ENCODE measurements at regions not wholly inside any gene's neighbourhood (a gene's known extent, or its start where the extent isn't known, plus 50 kb on each side); places are given as distances from the start of the nearest gene placed in this dataset.

GRCh38 chr5:168030912-168031311, 260.5 kb upstream of the WWC1 start:
- H3K27me3 ChIP-seq (ENCODE audit: control insufficient read depth, insufficient read depth, low read length) = no peaks in the 10 kb centered on the region
- no peak overlapping the region for H3K4me3 ChIP-seq (ENCODE audit: low read depth, low read length)
- no peak for TF ChIP-seq CTCF (IDR thresholded peaks at IDR 0.05; ENCODE audit: insufficient read depth, low read length, severe bottlenecking)
- no peak for DNase-seq (ENCODE audit: low read depth)
- H3K36me3 ChIP-seq (ENCODE audit: control insufficient read depth, insufficient read depth, low read length) = no peaks in the 10 kb centered on the region
- no peak for FAIRE-seq

GRCh38 chr5:168031614-168032013, 259.8 kb upstream of the WWC1 start:
- H3K36me3 ChIP-seq (ENCODE audit: control insufficient read depth, insufficient read depth, low read length) = no peaks in the 10 kb centered on the region
- no peaks in the 10 kb centered on the region for H3K27me3 ChIP-seq (ENCODE audit: control insufficient read depth, insufficient read depth, low read length)
- TF ChIP-seq CTCF (IDR thresholded peaks at IDR 0.05; ENCODE audit: insufficient read depth, low read length, severe bottlenecking) = no peak
- no peak overlapping the region for H3K4me3 ChIP-seq (ENCODE audit: low read depth, low read length)
- FAIRE-seq = no peak
- DNase-seq (ENCODE audit: low read depth) = no peak

- no peak for FAIRE-seq
- no peak for DNase-seq (ENCODE audit: low read depth)
- Histone ChIP-seq H3K4me3 (ENCODE audit: low read depth, low read length) (no peak overlapping the region), H3K27me3 (ENCODE audit: control insufficient read depth, insufficient read depth, low read length) (no peaks in the 10 kb centered on the region), H3K36me3 (ENCODE audit: control insufficient read depth, insufficient read depth, low read length) (no peaks in the 10 kb centered on the region)
- TF ChIP-seq CTCF (IDR thresholded peaks at IDR 0.05; ENCODE audit: insufficient read depth, low read length, severe bottlenecking) = no peak
Observed at GRCh38 chr5:168039039-168039438, 252.4 kb upstream of the WWC1 start.

GRCh38 chr5:168039566-168040248, 251.7 kb upstream of the WWC1 start:
- DNase-seq (ENCODE audit: low read depth) = no peak
- Histone ChIP-seq H3K27me3 (ENCODE audit: control insufficient read depth, insufficient read depth, low read length) (no peaks in the 10 kb centered on the region), H3K36me3 (ENCODE audit: control insufficient read depth, insufficient read depth, low read length) (no peaks in the 10 kb centered on the region), H3K4me3 (ENCODE audit: low read depth, low read length) (no peak overlapping the region)
- no peak for TF ChIP-seq CTCF (IDR thresholded peaks at IDR 0.05; ENCODE audit: insufficient read depth, low read length, severe bottlenecking)
- FAIRE-seq = no peak

- DNase-seq (ENCODE audit: low read depth) (no peak), FAIRE-seq (no peak)
- Histone ChIP-seq H3K36me3 (ENCODE audit: control insufficient read depth, insufficient read depth, low read length) (no peaks in the 10 kb centered on the region), H3K27me3 (ENCODE audit: control insufficient read depth, insufficient read depth, low read length) (no peaks in the 10 kb centered on the region), H3K4me3 (ENCODE audit: low read depth, low read length) (no peak overlapping the region)
- no peak for TF ChIP-seq CTCF (IDR thresholded peaks at IDR 0.05; ENCODE audit: insufficient read depth, low read length, severe bottlenecking)
Observed at GRCh38 chr5:168041583-168041982, 249.9 kb upstream of the WWC1 start.

Measured in bronchial epithelial cell (primary cell).